Skeletal muscle satellite cell (primary cell): ENCODE measurements at regions not wholly inside any gene's neighbourhood (a gene's known extent, or its start where the extent isn't known, plus 50 kb on each side); places are given as distances from the start of the nearest gene placed in this dataset.

ENCODE experiments used
- H3K27me3 ChIP-seq: 2 replicates; pipeline ENCODE4 v1.7.0; 2013; ENCODE audit warnings: low read length; ENCODE audit not compliant: control insufficient read depth, insufficient read depth
- H3K36me3 ChIP-seq: 2 replicates; pipeline ENCODE4 v1.7.0; 2013; ENCODE audit warnings: mild to moderate bottlenecking, control low read depth, low read length; ENCODE audit not compliant: insufficient read depth
- H3K4me1 ChIP-seq: 2 replicates; pipeline ENCODE4 v1.7.0; 2013; ENCODE audit warnings: low read length; ENCODE audit not compliant: control insufficient read depth, insufficient read depth
- H3K4me2 ChIP-seq: 2 replicates; pipeline ENCODE4 v1.7.0; 2013; ENCODE audit warnings: mild to moderate bottlenecking, low read length
- H3K4me3 ChIP-seq: 2 replicates; pipeline ENCODE4 v1.7.0; 2013; ENCODE audit warnings: low read length
- H3K9ac ChIP-seq: 2 replicates; pipeline ENCODE4 v1.7.0; 2013; ENCODE audit warnings: mild to moderate bottlenecking, low read depth, low read length, moderate library complexity
- H3K9me3 ChIP-seq: replicated peaks from 2 replicates; pipeline ENCODE4 v1.7.0; 2013; ENCODE audit warnings: mild to moderate bottlenecking, control low read depth, low read length

- H3K27me3 ChIP-seq: no peaks in the 10 kb centered on the region
- H3K9ac ChIP-seq: no peak overlapping the region
- no peak overlapping the region for H3K4me3 ChIP-seq
Observed at GRCh38 chr4:119743644-119744043, 115.0 kb upstream of the PDE5A start.

GRCh38 chr4:119739796-119740195 is 111.2 kb upstream of the PDE5A start:
- no peaks in the 10 kb centered on the region for H3K9me3 ChIP-seq
- no peak overlapping the region for H3K9ac ChIP-seq
- no peak overlapping the region for H3K4me3 ChIP-seq
- no peaks in the 10 kb centered on the region for H3K27me3 ChIP-seq
- no peak overlapping the region for H3K4me2 ChIP-seq
- no peaks in the 10 kb centered on the region for H3K36me3 ChIP-seq
- peaks cover 17% of the 10 kb centered on the region for H3K4me1 ChIP-seq

More at GRCh38 chr4:119743644-119744043, 115.0 kb upstream of the PDE5A start:
- H3K4me2 ChIP-seq: no peak overlapping the region
- H3K36me3 ChIP-seq: no peaks in the 10 kb centered on the region
- H3K4me1 ChIP-seq: no peaks in the 10 kb centered on the region
- H3K9me3 ChIP-seq: no peaks in the 10 kb centered on the region

- no peaks in the 10 kb centered on the region for H3K9me3 ChIP-seq
- H3K27me3 ChIP-seq: no peaks in the 10 kb centered on the region
- no peaks in the 10 kb centered on the region for H3K36me3 ChIP-seq
- H3K4me2 ChIP-seq: no peak overlapping the region
- H3K4me1 ChIP-seq: peaks cover 25% of the 10 kb centered on the region
- H3K4me3 ChIP-seq: no peak overlapping the region
- H3K9ac ChIP-seq: no peak overlapping the region
Observed at GRCh38 chr4:119738901-119739300, 110.3 kb upstream of the PDE5A start.

GRCh38 chr4:119736559-119736958 is 108.0 kb upstream of the PDE5A start:
- no peaks in the 10 kb centered on the region for H3K27me3 ChIP-seq

GRCh38 chr4:119735165-119735651 is 106.6 kb upstream of the PDE5A start:
- peaks cover 52% of the 10 kb centered on the region for H3K4me1 ChIP-seq
- H3K9ac ChIP-seq: peak overlapping the region; percentile 58
- H3K9me3 ChIP-seq: no peaks in the 10 kb centered on the region
- H3K36me3 ChIP-seq: no peaks in the 10 kb centered on the region
- peak overlapping the region; percentile 46 for H3K4me2 ChIP-seq
- H3K4me3 ChIP-seq: no peak overlapping the region
- H3K27me3 ChIP-seq: no peaks in the 10 kb centered on the region

More at GRCh38 chr4:119736559-119736958, 108.0 kb upstream of the PDE5A start:
- Histone ChIP-seq H3K4me2 (no peak overlapping the region), H3K9ac (no peak overlapping the region), H3K36me3 (no peaks in the 10 kb centered on the region), H3K4me1 (peaks cover 39% of the 10 kb centered on the region), H3K9me3 (no peaks in the 10 kb centered on the region), H3K4me3 (no peak overlapping the region)

- no peak overlapping the region for H3K4me3 ChIP-seq
- no peaks in the 10 kb centered on the region for H3K27me3 ChIP-seq
- peaks cover 66% of the 10 kb centered on the region for H3K4me1 ChIP-seq
- H3K36me3 ChIP-seq: no peaks in the 10 kb centered on the region
- no peak overlapping the region for H3K4me2 ChIP-seq
- H3K9me3 ChIP-seq: no peaks in the 10 kb centered on the region
- no peak overlapping the region for H3K9ac ChIP-seq
Observed at GRCh38 chr4:119733431-119733830, 104.8 kb upstream of the PDE5A start.

- no peak overlapping the region for H3K4me2 ChIP-seq
- H3K36me3 ChIP-seq: no peaks in the 10 kb centered on the region
- no peaks in the 10 kb centered on the region for H3K27me3 ChIP-seq
- H3K4me3 ChIP-seq: no peak overlapping the region
- peaks cover 71% of the 10 kb centered on the region for H3K4me1 ChIP-seq
- no peaks in the 10 kb centered on the region for H3K9me3 ChIP-seq
- H3K9ac ChIP-seq: no peak overlapping the region
Observed at GRCh38 chr4:119731778-119732177, 103.2 kb upstream of the PDE5A start.

GRCh38 chr4:119731146-119731742 is 102.6 kb upstream of the PDE5A start:
- no peak overlapping the region for H3K4me3 ChIP-seq
- H3K27me3 ChIP-seq: no peaks in the 10 kb centered on the region
- H3K9ac ChIP-seq: peak overlapping the region; percentile 55
- H3K4me2 ChIP-seq: no peak overlapping the region
- peaks cover 71% of the 10 kb centered on the region for H3K4me1 ChIP-seq
- H3K9me3 ChIP-seq: no peaks in the 10 kb centered on the region
- H3K36me3 ChIP-seq: no peaks in the 10 kb centered on the region

GRCh38 chr4:119730671-119730950 is 102.0 kb upstream of the PDE5A start:
- Histone ChIP-seq H3K4me1 (peaks cover 71% of the 10 kb centered on the region), H3K9me3 (no peaks in the 10 kb centered on the region), H3K4me3 (peak overlapping the region; percentile 23), H3K36me3 (no peaks in the 10 kb centered on the region), H3K4me2 (peak overlapping the region; percentile 60), H3K27me3 (no peaks in the 10 kb centered on the region), H3K9ac (peak overlapping the region; percentile 55)

- Histone ChIP-seq H3K4me1 (peaks cover 68% of the 10 kb centered on the region), H3K9ac (peak overlapping the region; percentile 55), H3K27me3 (no peaks in the 10 kb centered on the region), H3K9me3 (no peaks in the 10 kb centered on the region), H3K36me3 (no peaks in the 10 kb centered on the region), H3K4me2 (peak overlapping the region; percentile 60), H3K4me3 (peak overlapping the region; percentile 23)
Observed at GRCh38 chr4:119729835-119730670, 101.4 kb upstream of the PDE5A start.

- Histone ChIP-seq H3K9ac (no peak overlapping the region), H3K4me2 (peak overlapping the region; percentile 3), H3K9me3 (no peaks in the 10 kb centered on the region), H3K36me3 (no peaks in the 10 kb centered on the region), H3K27me3 (no peaks in the 10 kb centered on the region), H3K4me3 (no peak overlapping the region), H3K4me1 (peaks cover 58% of the 10 kb centered on the region)
Observed at GRCh38 chr4:119728692-119729593, 100.3 kb upstream of the PDE5A start.
